GM21723 (cell line): ENCODE measurements at regions not wholly inside any gene's neighbourhood (a gene's known extent, or its start where the extent isn't known, plus 50 kb on each side); places are given as distances from the start of the nearest gene placed in this dataset.

Experiments used
- ATAC-seq: cut with Tn5 transposase; IDR thresholded peaks from one replicate; pipeline ENCODE4 v1.9.1; 2021; ENCODE audit warnings: mild to moderate bottlenecking, moderate library complexity; ENCODE audit not compliant: unreplicated experiment

- ATAC-seq: no peak
These were observed 108.4 kb downstream of the LSM3 start for GRCh38 chr3:14286887-14287500.

GRCh38 chr3:14288177-14288788, 109.7 kb downstream of the LSM3 start:
- ATAC-seq: no peak

GRCh38 chr3:14288833-14289451, 110.3 kb downstream of the LSM3 start:
- ATAC-seq: no peak

GRCh38 chr3:14289590-14290461, 111.2 kb downstream of the LSM3 start:
- no peak for ATAC-seq

DNA sequence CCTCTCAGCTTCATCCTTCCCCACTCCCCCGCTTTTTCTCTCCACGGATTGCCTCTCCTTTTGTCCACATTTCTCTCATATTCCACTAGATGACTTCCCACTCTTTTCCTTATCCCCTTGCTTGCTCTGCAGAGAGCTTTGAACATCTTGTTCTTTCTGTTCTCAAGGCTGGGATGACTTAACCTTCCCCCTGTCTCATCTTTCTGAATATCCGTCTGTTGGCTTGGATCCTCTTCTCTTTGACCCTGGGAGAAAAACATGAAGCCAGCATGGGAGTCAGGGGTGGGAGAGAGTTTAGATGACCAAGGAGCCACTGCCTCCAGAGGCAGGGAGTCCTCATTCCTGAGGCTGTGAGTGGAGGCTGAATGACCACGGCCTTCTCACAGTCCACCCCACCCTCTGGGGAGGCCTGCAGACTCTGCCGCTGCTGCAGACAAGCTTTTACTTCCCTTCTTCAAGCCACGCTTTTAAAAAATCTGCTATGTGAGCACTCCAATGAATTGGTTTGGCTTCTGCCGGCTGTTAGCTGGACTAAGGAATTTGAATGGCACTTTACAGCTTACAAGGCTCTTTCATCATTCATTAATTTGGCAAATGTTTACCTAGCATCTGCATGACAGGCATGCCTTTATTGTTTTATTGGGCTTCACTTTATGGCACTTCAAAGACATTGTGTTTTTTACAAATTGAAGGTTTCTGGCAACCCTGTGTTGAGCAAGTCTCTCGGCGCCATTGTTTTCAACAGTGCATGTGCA, 111.6 kb upstream of the SLC6A6 start:
- ATAC-seq: no peak

- no peak for ATAC-seq
These were observed 107.4 kb upstream of the SLC6A6 start for GRCh38 chr3:14295037-14295436.

- no peak for ATAC-seq
These were observed 106.6 kb upstream of the SLC6A6 start for GRCh38 chr3:14295801-14296200.

- ATAC-seq: no peak
These were observed 105.1 kb upstream of the SLC6A6 start for GRCh38 chr3:14297305-14297704.

DNA sequence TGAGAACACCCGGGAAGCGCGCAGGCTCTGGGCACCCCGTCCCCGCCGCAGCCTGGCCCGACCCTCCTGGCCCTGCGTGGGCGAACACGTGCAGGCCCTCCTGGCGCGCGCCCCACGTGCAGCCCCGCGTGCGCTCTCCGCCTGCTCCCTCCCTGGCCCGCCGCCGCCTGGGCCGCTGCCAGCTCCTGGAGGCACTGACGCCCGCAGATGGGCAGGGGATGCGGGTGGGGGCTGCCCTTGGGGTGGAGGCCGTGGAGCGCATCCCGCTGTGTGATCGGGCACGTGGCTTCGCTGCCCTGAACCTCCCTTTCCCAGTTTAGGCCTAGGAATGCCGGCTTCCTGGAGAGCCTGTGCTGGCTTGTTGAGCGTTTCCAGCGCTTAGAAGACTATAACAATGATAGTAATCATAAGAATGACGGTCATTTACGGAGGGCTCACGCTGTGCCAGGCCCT, 104.6 kb upstream of the SLC6A6 start:
- ATAC-seq: no peak

GRCh38 chr3:14298442-14298841, 104.0 kb upstream of the SLC6A6 start:
- no peak for ATAC-seq

- ATAC-seq: no peak
These were observed 103.3 kb upstream of the SLC6A6 start for GRCh38 chr3:14298991-14299555.

GRCh38 chr3:14299767-14300166, 102.6 kb upstream of the SLC6A6 start:
- ATAC-seq: peak; percentile 73

- no peak for ATAC-seq
These were observed 101.5 kb upstream of the SLC6A6 start for GRCh38 chr3:14300721-14301399.

- ATAC-seq: no peak
These were observed 100.8 kb upstream of the SLC6A6 start for GRCh38 chr3:14301558-14301957.

DNA sequence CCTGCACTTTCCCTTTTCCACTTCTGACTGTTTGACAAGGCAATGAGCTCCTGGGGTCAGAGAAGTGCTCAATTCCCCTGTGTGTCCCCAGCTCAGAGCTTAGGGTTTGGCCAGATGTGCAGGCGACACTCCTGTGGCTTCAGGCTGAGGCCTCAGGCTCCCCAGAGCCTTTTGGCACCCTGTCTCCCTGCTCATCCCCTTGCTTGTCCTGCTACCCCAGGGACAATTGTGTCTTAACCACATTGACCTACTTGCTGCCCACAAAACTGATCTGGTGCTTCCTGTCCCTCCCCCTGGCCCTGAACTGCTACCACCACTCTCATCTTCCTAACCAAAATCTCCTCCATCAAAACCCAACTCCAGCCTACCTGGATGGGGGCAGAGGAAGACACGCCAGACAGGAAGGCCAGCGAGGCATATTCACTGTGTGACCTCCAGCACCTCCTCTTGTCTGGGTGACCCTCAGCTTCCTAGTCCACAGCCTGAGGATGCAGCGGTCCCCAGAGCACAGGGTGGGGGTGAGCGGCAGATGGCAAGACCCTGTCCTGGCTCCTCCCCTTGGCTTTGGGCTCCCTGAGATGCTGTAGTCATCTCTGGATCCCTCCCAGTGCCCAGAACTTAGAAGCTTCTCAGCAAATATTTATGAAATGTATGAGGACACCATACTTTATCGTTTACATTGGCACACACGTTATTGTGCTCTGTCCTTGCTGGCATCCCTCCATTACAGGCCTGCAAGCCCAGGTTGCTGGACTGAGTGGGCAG, 98.9 kb upstream of the SLC6A6 start:
- ATAC-seq: no peak

GRCh38 chr3:14304101-14305045, 98.0 kb upstream of the SLC6A6 start:
- ATAC-seq: no peak

DNA sequence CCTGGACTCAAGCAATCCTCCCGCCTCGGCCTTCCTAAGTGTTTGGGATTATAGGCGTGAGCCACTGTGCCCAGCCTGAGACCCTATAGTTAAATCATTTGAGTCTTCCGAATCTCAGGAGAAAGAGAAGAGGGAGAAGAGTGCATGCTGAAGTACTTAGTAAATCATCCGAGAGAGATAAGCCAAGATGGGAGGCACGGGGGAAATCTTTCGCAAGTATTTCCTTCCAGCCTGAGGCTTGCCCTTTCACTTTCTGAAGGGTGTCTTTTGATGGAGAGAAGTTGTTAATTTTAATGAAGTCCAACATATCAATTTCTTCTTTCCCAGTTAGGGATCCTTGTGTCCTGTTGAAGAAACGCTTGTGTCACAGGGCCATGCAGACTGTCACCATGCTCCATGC, 97.1 kb upstream of the SLC6A6 start:
- no peak for ATAC-seq

- ATAC-seq: no peak
These were observed 96.3 kb upstream of the SLC6A6 start for GRCh38 chr3:14306142-14306541.
